Gastrocnemius medialis (tissue), 4 donors: ENCODE measurements at regions not wholly inside any gene's neighbourhood (a gene's known extent, or its start where the extent isn't known, plus 50 kb on each side); places are given as distances from the start of the nearest gene placed in this dataset.

Experiments used
- ATAC-seq, 2 donors: fragments of 150-250 bp; one replicate each; pipeline ENCODE4 v1.9.1; 2016
- DNase-seq, 2 donors: peaks; one replicate each; pipeline ENCODE4 v3.0.0-alpha.2; 2019
- H3K27ac ChIP-seq, 4 donors: fragments of 200-600 bp; sonication (generic); 1 replicate in 1 of 4; 2 replicates in 3 of 4; pipeline ENCODE4 v1.5.1; 2016 to 2018; ENCODE audit warnings: mild to moderate bottlenecking in 2 of 4, moderate library complexity in 1 of 4
- H3K27me3 ChIP-seq, 3 donors: fragments of 200-600 bp; sonication (generic) in 2 of 3; 1 replicate in 1 of 3; 2 replicates in 2 of 3; pipeline versions ENCODE4 v1.5.1 to v1.6.0; 2016 to 2019; ENCODE audit warnings: mild to moderate bottlenecking in 1 of 3, moderate library complexity in 1 of 3
- H3K36me3 ChIP-seq, 2 donors: fragments of 200-600 bp; sonication (generic) in 1 of 2; one replicate each; pipeline ENCODE4 v1.5.1; 2017 to 2018
- H3K4me1 ChIP-seq, 2 donors: fragments of 200-600 bp; sonication (generic) in 1 of 2; one replicate each; pipeline ENCODE4 v1.5.1; 2016 to 2017; ENCODE audit warnings: mild to moderate bottlenecking in 2 of 2
- H3K4me3 ChIP-seq, 4 donors: fragments of 200-600 bp; sonication (generic) in 3 of 4; 1 replicate in 1 of 4; 2 replicates in 3 of 4; pipeline ENCODE4 v1.5.1; 2016 to 2019; ENCODE audit warnings: mild to moderate bottlenecking in 2 of 4
- H3K9me3 ChIP-seq, 3 donors: fragments of 200-600 bp; sonication (generic) in 2 of 3; 1 replicate in 1 of 3; 2 replicates in 2 of 3; pipeline ENCODE4 v1.5.1; 2016 to 2019
- CTCF ChIP-seq, 5 experiments: fragments of 450-650 bp in 3 of 5; fragments of 200-600 bp in 2 of 5; sonication (generic) in 2 of 5; IDR thresholded peaks in 4 of 5; conservative IDR thresholded peaks in 1 of 5; 1 replicate in 4 of 5; 2 replicates in 1 of 5; pipeline ENCODE4 v1.5.1; 2016 to 2019; ENCODE audit warnings: antibody characterized with exemption in 5 of 5, mild to moderate bottlenecking in 3 of 5, moderate library complexity in 3 of 5
- POLR2A ChIP-seq, 2 donors: fragments of 450-650 bp; IDR thresholded peaks; one replicate each; pipeline ENCODE4 v1.6.1; 2017; ENCODE audit warnings: antibody characterized with exemption in 2 of 2, mild to moderate bottlenecking in 2 of 2, moderate library complexity in 2 of 2
- in situ Hi-C, 4 donors: fragments of 200-750 bp; cut with MboI; loops; one replicate each; pipeline versions ENCODE4 v1.15.0 to v1.8.0; 2017; ENCODE audit warnings: low sequenced_read_pairs in 4 of 4
- intact Hi-C: fragments of 100-400 bp; cut with DNase I; formaldehyde crosslinking; loops from one replicate; pipeline ENCODE4 v1.15.1; 2023; ENCODE audit warnings: low total_unique reads

- intact Hi-C loops, result no loop called here
- no peaks in the 10 kb centered on the region for H3K27me3 ChIP-seq
- TF ChIP-seq POLR2A (IDR thresholded peaks at IDR 0.05) (no peak), CTCF (IDR thresholded peaks at IDR 0.05 in 4 of 5, conservative IDR thresholded peaks at IDR 0.05 in 1 of 5) (no peak)
Measured at GRCh38 chr1:232380131-232380530, 249.8 kb downstream of the SIPA1L2 start.

GRCh38 chr1:232379063-232379434 is 250.9 kb downstream of the SIPA1L2 start:
- Histone ChIP-seq H3K27me3 (no peaks in the 10 kb centered on the region), H3K27ac (no peak overlapping the region), H3K36me3 (no peaks in the 10 kb centered on the region), H3K4me1 (peaks cover 16 to 27% of the 10 kb centered on the region in 2 donors), H3K4me3 (no peak overlapping the region), H3K9me3 (no peaks in the 10 kb centered on the region)
- DNase-seq (no peak), ATAC-seq (no peak)
- in situ Hi-C loops, result no loop called here
- intact Hi-C loops, result no loop called here
- TF ChIP-seq POLR2A (IDR thresholded peaks at IDR 0.05), result no peak
- TF ChIP-seq CTCF (IDR thresholded peaks at IDR 0.05 in 4 of 5, conservative IDR thresholded peaks at IDR 0.05 in 1 of 5), result no peak

More at GRCh38 chr1:232380131-232380530, 249.8 kb downstream of the SIPA1L2 start:
- Histone ChIP-seq H3K36me3 (no peaks in the 10 kb centered on the region), H3K27ac (no peak overlapping the region), H3K4me1 (peaks cover 16 to 27% of the 10 kb centered on the region in 2 donors), H3K4me3 (no peak overlapping the region), H3K9me3 (no peaks in the 10 kb centered on the region)
- no peak for ATAC-seq
- in situ Hi-C loops, result no loop called here
- DNase-seq, result no peak

- H3K36me3 ChIP-seq, result no peaks in the 10 kb centered on the region
- H3K9me3 ChIP-seq, result no peaks in the 10 kb centered on the region
- no peak for TF ChIP-seq POLR2A (IDR thresholded peaks at IDR 0.05)
- no peak for TF ChIP-seq CTCF (IDR thresholded peaks at IDR 0.05 in 4 of 5, conservative IDR thresholded peaks at IDR 0.05 in 1 of 5)
- no peak for ATAC-seq
- H3K4me1 ChIP-seq, result peaks cover 16 to 27% of the 10 kb centered on the region in 2 donors
- DNase-seq, result no peak
- in situ Hi-C loops (no loop called here), intact Hi-C loops (no loop called here)
- no peak overlapping the region for H3K27ac ChIP-seq
- no peaks in the 10 kb centered on the region for H3K27me3 ChIP-seq
- no peak overlapping the region for H3K4me3 ChIP-seq
Measured at GRCh38 chr1:232378266-232379062, 251.5 kb downstream of the SIPA1L2 start.

- no peaks in the 10 kb centered on the region for H3K36me3 ChIP-seq
- intact Hi-C loops (no loop called here), in situ Hi-C loops (no loop called here)
- H3K9me3 ChIP-seq, result no peaks in the 10 kb centered on the region
- ATAC-seq, result no peak
- DNase-seq, result no peak
- H3K4me1 ChIP-seq, result peaks cover 16 to 27% of the 10 kb centered on the region in 2 donors
- no peak overlapping the region for H3K27ac ChIP-seq
- H3K4me3 ChIP-seq, result no peak overlapping the region
- TF ChIP-seq POLR2A (IDR thresholded peaks at IDR 0.05) (no peak), CTCF (IDR thresholded peaks at IDR 0.05 in 4 of 5, conservative IDR thresholded peaks at IDR 0.05 in 1 of 5) (no peak)
- H3K27me3 ChIP-seq, result no peaks in the 10 kb centered on the region
Measured at GRCh38 chr1:232377494-232377770, 252.5 kb downstream of the SIPA1L2 start.
